NCI-H526 (cell line): ENCODE measurements at regions not wholly inside any gene's neighbourhood (a gene's known extent, or its start where the extent isn't known, plus 50 kb on each side); places are given as distances from the start of the nearest gene placed in this dataset.
"Not testable (repeated sequence)": the region's sequence is repeated elsewhere in the genome, so short reads cannot be mapped to it uniquely, and the experiment has no call there.

ENCODE experiments used
- DNase-seq, 2 experiments: peaks; one replicate each; lab custom pipeline; 2025; lab: John Stamatoyannopoulos, UW

DNA sequence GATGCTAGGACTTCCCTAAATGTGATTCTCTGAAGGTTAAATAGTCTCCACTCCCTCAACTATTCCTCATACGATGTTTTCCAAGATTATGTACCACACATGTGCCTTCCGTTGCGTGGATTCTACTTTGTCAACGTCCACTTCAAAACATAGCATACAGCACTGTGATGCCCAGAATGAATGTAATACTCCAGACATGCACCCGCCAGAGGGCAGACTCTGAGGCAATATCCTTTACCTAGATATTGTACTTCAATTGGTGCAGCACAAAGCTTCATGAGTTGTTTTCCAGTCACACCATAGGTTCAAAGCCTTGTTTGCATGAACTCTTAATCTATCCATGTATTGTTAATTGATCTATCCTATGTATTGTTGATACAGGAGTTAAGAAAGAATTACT, 201.0 kb upstream of the NABP1 start:
- no peak for DNase-seq

GRCh38 chr2:191478799-191479679, 198.9 kb upstream of the NABP1 start:
- peak in 1 of 2 experiments; percentile 20 for DNase-seq

- DNase-seq, result no peak
These were observed 198.3 kb upstream of the NABP1 start for GRCh38 chr2:191479680-191480023.

DNA sequence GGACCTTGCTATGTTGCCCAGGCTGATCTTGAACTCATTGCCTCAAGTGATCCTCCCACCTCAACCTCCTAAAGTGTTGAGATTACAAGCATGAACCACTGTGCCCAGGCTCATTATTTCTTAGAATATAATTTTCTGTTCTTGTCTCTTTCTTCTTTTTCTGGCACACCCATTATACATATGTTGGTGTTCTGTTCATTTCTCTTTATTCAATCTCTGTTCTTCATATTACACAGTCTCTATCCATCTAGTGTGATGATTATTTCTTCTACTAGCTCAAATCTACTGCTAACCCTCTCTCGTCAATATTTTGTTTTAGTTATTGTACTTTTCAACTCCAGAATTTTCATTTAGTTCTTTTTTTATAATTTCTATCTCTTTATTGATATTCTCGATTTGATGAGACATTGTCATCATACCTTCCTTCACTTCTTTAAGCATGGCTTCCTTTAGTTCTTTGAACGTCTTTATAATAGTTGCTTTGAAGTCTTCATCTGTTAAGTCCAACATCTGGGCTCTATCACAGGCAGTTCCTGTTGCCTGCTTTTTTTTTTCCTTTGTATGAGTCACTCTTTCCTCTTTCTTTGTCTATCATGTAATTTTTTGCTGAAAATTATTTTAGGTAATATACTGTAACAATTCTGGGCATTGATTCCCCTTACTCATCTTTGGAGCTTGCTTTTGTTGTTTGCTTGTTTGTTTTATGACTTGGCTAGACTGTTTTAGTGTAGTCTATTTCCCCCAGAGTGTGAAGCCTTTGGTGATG, 196.4 kb upstream of the NABP1 start:
- no peak for DNase-seq

DNA sequence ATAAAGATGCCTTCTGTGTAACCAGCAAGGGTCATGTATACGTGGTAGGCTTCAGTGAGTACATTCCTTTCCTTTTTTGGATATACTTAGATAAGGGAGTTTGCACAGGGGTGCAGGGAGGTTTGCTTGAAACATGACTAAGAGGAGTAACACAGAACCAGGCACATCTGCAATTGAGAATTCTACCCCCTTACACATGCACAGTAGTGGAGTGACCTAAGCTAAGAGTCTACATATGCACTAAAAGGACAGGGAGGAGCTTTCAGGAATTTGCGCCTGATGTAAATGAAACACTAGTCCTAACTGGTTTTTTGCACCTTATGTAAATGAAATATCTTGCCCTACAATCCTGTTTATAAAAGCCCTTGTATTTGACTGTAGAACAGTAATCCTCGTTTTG, 194.8 kb upstream of the NABP1 start:
- no peak for DNase-seq

DNA sequence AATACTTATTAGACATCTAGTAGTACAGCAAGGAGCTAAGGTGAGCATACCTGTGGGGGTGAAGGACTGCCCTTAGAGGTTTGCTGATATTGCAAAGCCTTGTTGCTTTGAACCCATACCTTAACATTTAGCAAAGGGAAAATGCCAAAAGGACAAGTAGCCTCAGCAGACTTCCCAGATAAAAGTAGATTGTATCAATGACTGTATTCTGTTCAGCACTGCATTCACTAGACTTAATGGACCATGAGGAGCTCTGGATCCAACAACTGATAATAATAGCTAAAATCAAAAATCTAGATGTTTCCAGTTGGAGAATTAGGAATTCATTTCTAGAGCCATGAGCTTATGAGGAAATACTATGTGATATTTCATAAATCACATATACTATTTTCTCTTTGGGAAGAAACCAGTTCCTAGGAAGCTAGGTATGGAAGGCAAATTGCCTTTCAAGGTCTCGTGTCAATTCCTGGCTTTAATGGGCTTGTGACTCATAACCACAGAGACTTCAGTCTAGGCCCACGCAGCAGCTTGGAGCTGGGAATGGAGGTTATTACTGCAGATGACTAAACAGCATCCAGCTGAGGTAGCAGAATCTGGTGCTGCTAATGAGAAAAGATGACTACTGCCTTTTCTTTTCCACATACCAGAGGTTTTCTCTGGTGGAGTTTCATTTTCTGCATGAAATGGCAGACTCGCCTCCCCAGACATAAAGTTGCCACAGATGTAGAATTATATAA, 191.2 kb upstream of the NABP1 start:
- peak in 1 of 2 experiments; percentile 34 for DNase-seq

DNA sequence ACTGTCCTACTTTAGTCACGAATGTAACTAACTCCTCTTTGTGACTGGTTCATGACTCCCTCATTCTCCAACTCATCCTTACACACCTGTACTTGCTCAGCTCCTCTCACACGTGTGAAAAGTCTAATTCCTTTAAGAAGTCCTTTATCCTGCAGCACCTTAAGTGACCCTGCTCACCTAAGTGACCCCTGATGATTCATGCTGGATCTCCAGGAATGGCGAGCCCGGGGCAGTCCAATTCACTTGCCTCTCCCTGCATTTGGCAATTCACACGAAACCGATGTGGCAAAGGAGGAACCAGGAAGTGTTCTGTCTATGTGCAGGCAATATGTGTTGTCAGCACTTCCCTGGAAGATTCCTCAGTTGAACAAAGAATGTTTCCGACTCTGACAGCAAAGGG, 189.8 kb upstream of the NABP1 start:
- peak; percentile 76 to 82 for DNase-seq

GRCh38 chr2:191489177-191489576, 188.8 kb upstream of the NABP1 start:
- DNase-seq, result peak in 1 of 2 experiments; percentile 17

GRCh38 chr2:191496838-191497237, 181.1 kb upstream of the NABP1 start:
- DNase-seq, result no peak

- peak in 1 of 2 experiments; percentile 50 for DNase-seq
These were observed 180.1 kb upstream of the NABP1 start for GRCh38 chr2:191497822-191498221.

DNA sequence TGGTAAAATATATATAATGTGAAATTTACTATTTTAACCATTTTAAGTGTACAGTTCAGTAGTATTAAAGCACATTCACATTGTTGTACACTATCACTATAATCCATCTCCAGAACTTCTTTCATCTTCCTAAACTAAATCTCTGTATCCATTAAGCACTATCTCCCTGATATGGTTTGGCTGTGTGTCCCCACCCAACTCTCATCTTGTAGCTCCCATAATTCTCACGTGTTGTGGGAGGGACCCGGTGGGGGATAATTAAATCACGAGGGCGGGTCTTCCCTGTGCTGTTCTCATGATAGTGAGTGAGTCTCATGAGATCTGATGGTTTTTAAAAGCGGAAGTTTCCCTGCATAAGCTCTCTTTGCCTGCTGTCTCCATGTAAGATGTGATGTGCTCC, 178.9 kb upstream of the NABP1 start:
- no peak for DNase-seq

GRCh38 chr2:191499874-191500565, 177.9 kb upstream of the NABP1 start:
- no peak for DNase-seq

GRCh38 chr2:191500566-191500883, 177.4 kb upstream of the NABP1 start:
- peak in 1 of 2 experiments; percentile 25 for DNase-seq

GRCh38 chr2:191500884-191501560, 176.9 kb upstream of the NABP1 start:
- DNase-seq, result no peak

- DNase-seq, result peak; percentile 35 to 65
These were observed 176.3 kb upstream of the NABP1 start for GRCh38 chr2:191501561-191502168.

DNA sequence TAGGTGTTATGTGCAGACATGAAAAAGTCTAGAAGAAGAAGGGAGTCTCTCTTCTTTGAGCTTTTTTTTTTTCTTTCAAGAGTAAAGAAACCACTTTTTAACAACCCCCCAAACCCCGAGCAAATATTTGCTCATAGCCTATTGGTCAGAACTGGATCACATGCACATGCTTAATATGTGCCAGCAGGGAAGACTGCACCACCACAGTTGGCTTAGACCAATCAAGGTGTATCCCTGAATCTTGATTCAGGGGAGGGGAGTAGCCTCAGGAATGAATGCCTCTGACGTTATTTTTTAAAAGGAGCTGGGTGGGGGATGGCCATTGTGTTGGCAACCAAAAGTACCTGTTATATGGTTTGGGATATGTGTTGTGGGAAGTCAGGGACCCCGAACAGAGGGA, 171.4 kb upstream of the NABP1 start:
- no peak for DNase-seq

- not testable (repeated sequence) for DNase-seq
These were observed 170.6 kb upstream of the NABP1 start for GRCh38 chr2:191507252-191507853.

DNA sequence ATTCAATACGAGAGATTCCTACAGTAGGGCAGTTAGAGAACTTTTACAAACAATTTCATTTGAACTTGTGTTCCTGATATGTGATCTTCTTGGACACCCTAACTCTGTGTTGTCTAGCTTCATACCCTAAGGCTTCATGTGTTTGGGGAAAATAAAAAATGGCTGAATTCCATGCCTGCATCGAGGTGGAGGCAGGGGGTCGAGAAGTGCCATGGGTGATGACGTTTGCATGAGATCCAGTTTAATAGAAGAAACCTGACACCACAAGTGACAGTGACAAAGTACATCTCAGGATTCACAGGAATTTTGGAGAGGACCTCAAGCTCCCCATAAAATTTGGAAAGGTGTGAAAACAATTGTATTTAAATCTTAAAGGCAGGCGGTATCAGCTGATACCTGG, 169.2 kb upstream of the NABP1 start:
- no peak for DNase-seq

DNA sequence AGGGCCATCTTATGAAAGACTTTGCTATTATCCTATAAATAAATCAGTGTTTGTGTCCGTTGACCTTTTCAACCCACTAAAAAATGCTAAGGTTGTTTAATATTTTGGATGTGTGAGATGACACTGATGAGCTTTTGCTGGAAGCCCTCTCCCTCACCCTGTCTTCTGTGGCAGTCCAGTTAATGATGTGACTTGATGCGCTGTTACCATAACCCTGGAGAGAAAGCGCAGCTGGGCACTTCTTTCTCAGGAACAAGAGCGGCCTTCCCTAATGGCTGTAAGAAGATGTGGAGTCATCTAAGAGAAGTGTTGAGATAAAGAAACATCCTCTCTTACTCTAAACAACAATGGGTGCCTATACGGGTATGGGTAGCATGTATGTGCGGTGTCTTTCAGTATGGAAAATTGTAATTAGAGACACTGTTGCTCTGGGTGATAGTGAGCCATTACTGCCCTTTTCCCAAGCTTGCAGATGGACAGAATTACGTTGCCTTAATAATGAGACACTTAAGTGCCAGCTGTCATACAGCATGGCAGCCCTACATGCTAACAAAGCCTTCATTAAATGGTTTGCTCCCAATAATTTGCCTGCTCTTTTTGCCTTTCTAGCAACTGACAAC, 165.6 kb upstream of the NABP1 start:
- peak; percentile 68 to 82 for DNase-seq

DNA sequence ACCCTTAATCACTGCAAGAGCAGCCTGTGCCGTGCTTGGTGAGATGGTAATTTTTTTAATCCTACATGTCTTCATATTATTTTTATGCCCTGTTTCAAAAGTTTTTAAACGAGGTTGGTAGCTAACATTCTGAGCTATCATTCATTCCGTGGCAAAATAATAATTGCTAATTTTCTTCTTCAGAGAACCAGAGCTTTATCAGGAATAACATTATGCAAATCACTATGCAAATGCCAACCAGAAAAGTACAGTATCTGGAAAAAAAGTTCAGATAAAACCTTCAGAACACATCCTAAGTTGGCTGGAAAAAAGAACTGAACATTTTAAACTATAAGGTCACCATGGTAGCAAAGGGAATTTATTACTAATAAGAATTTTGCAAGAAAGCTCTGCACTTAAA, 165.1 kb upstream of the NABP1 start:
- DNase-seq, result peak; percentile 67 to 82
